ENCODE measurements at regions not wholly inside any gene's neighbourhood (a gene's known extent, or its start where the extent isn't known, plus 50 kb on each side); places are given as distances from the start of the nearest gene placed in this dataset.

- TF ChIP-seq CTCF (IDR thresholded peaks at IDR 0.05) (no peak), POLR2A (IDR thresholded peaks at IDR 0.05) (no peak)
Measured at GRCh38 chr3:117681619-117682018, 972.0 kb downstream of the TUSC7 start.

All from right lobe of liver (tissue), 4 donors.